DOHH2 (cell line): ENCODE measurements at regions not wholly inside any gene's neighbourhood (a gene's known extent, or its start where the extent isn't known, plus 50 kb on each side); places are given as distances from the start of the nearest gene placed in this dataset.
"Not testable (repeated sequence)": the region's sequence is repeated elsewhere in the genome, so short reads cannot be mapped to it uniquely, and the experiment has no call there.

Experiments
- H3F3A ChIP-seq: fragments of 200-600 bp; sonication (generic), shearing (Covaris generic); 2 replicates; pipeline ENCODE4 v1.6.0; 2016; ENCODE audit warnings: antibody characterized with exemption, mild to moderate bottlenecking; ENCODE audit not compliant: control insufficient read depth, insufficient read depth
- H3K27ac ChIP-seq: fragments of 200-600 bp; sonication (generic); 2 replicates; pipeline ENCODE4 v1.5.1; 2014; ENCODE audit warnings: low read depth, mild to moderate bottlenecking, low read length, moderate library complexity
- H3K27me3 ChIP-seq: fragments of 200-600 bp; sonication (generic); 2 replicates; pipeline ENCODE4 v1.6.1; 2014; ENCODE audit warnings: mild to moderate bottlenecking, low read length, mixed read lengths; ENCODE audit not compliant: control insufficient read depth
- H3K36me3 ChIP-seq: fragments of 200-600 bp; sonication (generic); 2 replicates; pipeline ENCODE4 v1.6.1; 2014; ENCODE audit warnings: mild to moderate bottlenecking, low read length, moderate library complexity, mixed read lengths; ENCODE audit not compliant: control insufficient read depth
- H3K4me1 ChIP-seq: fragments of 200-600 bp; sonication (generic); 2 replicates; pipeline ENCODE4 v1.6.1; 2014; ENCODE audit warnings: mild to moderate bottlenecking, low read length, mixed read lengths; ENCODE audit not compliant: control insufficient read depth
- H3K4me2 ChIP-seq: fragments of 200-600 bp; sonication (generic); 2 replicates; pipeline ENCODE4 v1.6.0; 2014; ENCODE audit warnings: mild to moderate bottlenecking, low read length, moderate library complexity
- H3K4me3 ChIP-seq: fragments of 200-600 bp; sonication (generic); 2 replicates; pipeline ENCODE4 v1.5.1; 2014; ENCODE audit warnings: mild to moderate bottlenecking, low read length, mixed read lengths
- H3K79me2 ChIP-seq: fragments of 200-600 bp; sonication (generic); 2 replicates; pipeline ENCODE4 v1.6.1; 2014; ENCODE audit warnings: mild to moderate bottlenecking, low read length, mixed read lengths; ENCODE audit not compliant: control insufficient read depth
- H3K9me2 ChIP-seq: fragments of 200-600 bp; sonication (generic); replicated peaks from 2 replicates; pipeline ENCODE4 v1.6.1; 2014; ENCODE audit warnings: mild to moderate bottlenecking, low read length, mixed read lengths; ENCODE audit not compliant: control insufficient read depth
- H3K9me3 ChIP-seq: fragments of 200-600 bp; sonication (generic); 2 replicates; pipeline ENCODE4 v1.6.1; 2014; ENCODE audit warnings: antibody characterized with exemption, low read length, mixed read lengths; ENCODE audit not compliant: control insufficient read depth, insufficient read depth
- H4K20me1 ChIP-seq: fragments of 200-600 bp; sonication (generic); 2 replicates; pipeline ENCODE4 v1.6.0; 2014; ENCODE audit warnings: low read depth, mild to moderate bottlenecking, antibody characterized with exemption, low read length, moderate library complexity; ENCODE audit not compliant: control insufficient read depth, insufficient read depth
- CTCF ChIP-seq: fragments of 200-600 bp; sonication (generic); IDR thresholded peaks from one replicate; pipeline ENCODE4 v1.5.1; 2014; ENCODE audit warnings: antibody characterized with exemption, mild to moderate bottlenecking, low read depth, low read length; ENCODE audit not compliant: poor library complexity, severe bottlenecking
- EZH2phosphoT487 ChIP-seq: fragments of 200-600 bp; sonication (generic); IDR thresholded peaks from 2 replicates; pipeline ENCODE4 v1.6.1; 2017; ENCODE audit warnings: borderline replicate concordance, mild to moderate bottlenecking, antibody characterized with exemption, low read length, moderate library complexity, mixed read lengths

GRCh38 chr12:54786081-54786480, 68.2 kb upstream of the MUCL1 start:
- no peaks in the 10 kb centered on the region for H3K9me2 ChIP-seq
- H3K4me1 ChIP-seq = no peaks in the 10 kb centered on the region
- no peak overlapping the region for H3K4me2 ChIP-seq
- TF ChIP-seq CTCF (no peak), EZH2phosphoT487 (no peak)
- H3K36me3 ChIP-seq = no peaks in the 10 kb centered on the region
- no peak overlapping the region for H3K27ac ChIP-seq
- no peak overlapping the region for H3K4me3 ChIP-seq
- H4K20me1 ChIP-seq = no peaks in the 10 kb centered on the region
- H3K79me2 ChIP-seq = no peaks in the 10 kb centered on the region
- no peaks in the 10 kb centered on the region for H3K27me3 ChIP-seq
- no peaks in the 10 kb centered on the region for H3F3A ChIP-seq
- peaks cover 3% of the 10 kb centered on the region; the same call in 1 of the 2 replicates for H3K9me3 ChIP-seq

- no peaks in the 10 kb centered on the region for H3K4me1 ChIP-seq
- H4K20me1 ChIP-seq = no peaks in the 10 kb centered on the region
- H3K4me2 ChIP-seq = no peak overlapping the region
- H3K27me3 ChIP-seq = no peaks in the 10 kb centered on the region
- H3K9me3 ChIP-seq = peaks cover 3% of the 10 kb centered on the region; the same call in 1 of the 2 replicates
- H3K27ac ChIP-seq = no peak overlapping the region
- H3K4me3 ChIP-seq = no peak overlapping the region
- TF ChIP-seq EZH2phosphoT487 = no peak
- no peak for TF ChIP-seq CTCF
- H3K79me2 ChIP-seq = no peaks in the 10 kb centered on the region
- no peaks in the 10 kb centered on the region for H3K36me3 ChIP-seq
- H3K9me2 ChIP-seq = no peaks in the 10 kb centered on the region
- H3F3A ChIP-seq = no peaks in the 10 kb centered on the region
These were observed 70.2 kb upstream of the MUCL1 start for GRCh38 chr12:54784115-54784514.

- H3K9me2 ChIP-seq, H3K4me2 ChIP-seq, H3K79me2 ChIP-seq, H3K36me3 ChIP-seq, H3K4me1 ChIP-seq, H3K9me3 ChIP-seq, H3K4me3 ChIP-seq, H3F3A ChIP-seq, H4K20me1 ChIP-seq, H3K27ac ChIP-seq, H3K27me3 ChIP-seq: not testable (repeated sequence)
These were observed 77.3 kb upstream of the MUCL1 start for GRCh38 chr12:54777031-54777430.

GRCh38 chr12:54773593-54773992, 80.7 kb upstream of the MUCL1 start:
- no peak for TF ChIP-seq CTCF
- TF ChIP-seq EZH2phosphoT487 = no peak
- H3K79me2 ChIP-seq = no peaks in the 10 kb centered on the region
- no peaks in the 10 kb centered on the region for H3K4me1 ChIP-seq
- H3K9me2 ChIP-seq = no peaks in the 10 kb centered on the region
- H3K4me2 ChIP-seq = no peak overlapping the region
- no peaks in the 10 kb centered on the region for H3K27me3 ChIP-seq
- H3K36me3 ChIP-seq = no peaks in the 10 kb centered on the region
- H3K4me3 ChIP-seq = no peak overlapping the region
- no peaks in the 10 kb centered on the region for H3F3A ChIP-seq
- H4K20me1 ChIP-seq = no peaks in the 10 kb centered on the region
- no peaks in the 10 kb centered on the region for H3K9me3 ChIP-seq
- H3K27ac ChIP-seq = no peak overlapping the region
